Activated T-cell treated with anti-CD3 and anti-CD28 coated beads, Interleukin-2, amount 50 U/mL, for 72 hours (primary cell): ENCODE measurements at regions not wholly inside any gene's neighbourhood (a gene's known extent, or its start where the extent isn't known, plus 50 kb on each side); places are given as distances from the start of the nearest gene placed in this dataset.

Experiments
- ATAC-seq, 2 donors: fragments of 150-1000 bp; cut with Tn5 transposase; replicated peaks in 1 of 2; 2 replicates each; pipeline ENCODE4 v1.10.0; 2021; ENCODE audit warnings: moderate library complexity in 2 of 2, mild to moderate bottlenecking in 1 of 2
- DNase-seq, 2 donors: peaks; one replicate each; pipeline ENCODE4 v3.0.0; 2021 to 2022; ENCODE audit warnings: mixed read lengths in 1 of 2
- H3K27ac Mint-ChIP-seq: one replicate; pipeline ENCODE4 v1.8.0; 2022; ENCODE audit warnings: mild to moderate bottlenecking, moderate library complexity, mixed read lengths
- H3K27me3 Mint-ChIP-seq: one replicate; pipeline ENCODE4 v1.8.0; 2022; ENCODE audit warnings: low read depth, mixed read lengths
- H3K36me3 Mint-ChIP-seq, 2 donors: one replicate each; pipeline ENCODE4 v1.8.0; 2022; ENCODE audit warnings: mixed read lengths in 2 of 2, mild to moderate bottlenecking in 1 of 2; ENCODE audit not compliant: insufficient read depth in 2 of 2
- H3K4me1 Mint-ChIP-seq: one replicate; pipeline ENCODE4 v1.8.0; 2022; ENCODE audit warnings: low read depth, mixed read lengths
- H3K4me3 Mint-ChIP-seq, 2 donors: one replicate each; pipeline ENCODE4 v1.8.0; 2022; ENCODE audit warnings: mild to moderate bottlenecking in 2 of 2, mixed read lengths in 2 of 2, moderate library complexity in 2 of 2
- H3K9me3 Mint-ChIP-seq, 2 donors: one replicate each; pipeline ENCODE4 v1.8.0; 2022; ENCODE audit warnings: mixed read lengths in 2 of 2

DNA sequence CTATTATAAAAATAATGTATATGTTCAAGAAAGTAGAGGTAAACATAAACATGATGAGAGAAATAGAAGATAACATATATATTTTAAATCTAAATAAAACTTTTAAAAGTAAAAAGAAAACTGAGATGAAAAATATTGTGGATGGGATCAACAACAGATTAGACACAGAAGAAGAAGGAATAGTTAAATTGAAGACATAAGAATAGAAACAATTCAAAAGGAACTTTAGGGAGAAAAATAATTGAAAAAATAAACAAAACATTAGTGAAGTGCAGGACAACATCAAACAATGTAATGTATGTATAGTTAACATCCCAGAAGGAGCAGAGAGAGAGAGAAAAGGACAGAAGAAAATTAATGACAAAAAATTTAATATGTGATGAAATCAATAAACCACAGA lies 228.1 kb upstream of the TNRC6C start:
- peaks cover 4% of the 10 kb centered on the region for H3K4me1 Mint-ChIP-seq
- H3K4me3 Mint-ChIP-seq = no peak overlapping the region
- H3K36me3 Mint-ChIP-seq = peaks cover 7 to 8% of the 10 kb centered on the region in 2 donors
- H3K9me3 Mint-ChIP-seq = peaks cover 4 to 14% of the 10 kb centered on the region in 2 donors
- H3K27ac Mint-ChIP-seq = no peak overlapping the region
- ATAC-seq (no peak), DNase-seq (no peak)
- H3K27me3 Mint-ChIP-seq = peaks cover 14% of the 10 kb centered on the region

DNA sequence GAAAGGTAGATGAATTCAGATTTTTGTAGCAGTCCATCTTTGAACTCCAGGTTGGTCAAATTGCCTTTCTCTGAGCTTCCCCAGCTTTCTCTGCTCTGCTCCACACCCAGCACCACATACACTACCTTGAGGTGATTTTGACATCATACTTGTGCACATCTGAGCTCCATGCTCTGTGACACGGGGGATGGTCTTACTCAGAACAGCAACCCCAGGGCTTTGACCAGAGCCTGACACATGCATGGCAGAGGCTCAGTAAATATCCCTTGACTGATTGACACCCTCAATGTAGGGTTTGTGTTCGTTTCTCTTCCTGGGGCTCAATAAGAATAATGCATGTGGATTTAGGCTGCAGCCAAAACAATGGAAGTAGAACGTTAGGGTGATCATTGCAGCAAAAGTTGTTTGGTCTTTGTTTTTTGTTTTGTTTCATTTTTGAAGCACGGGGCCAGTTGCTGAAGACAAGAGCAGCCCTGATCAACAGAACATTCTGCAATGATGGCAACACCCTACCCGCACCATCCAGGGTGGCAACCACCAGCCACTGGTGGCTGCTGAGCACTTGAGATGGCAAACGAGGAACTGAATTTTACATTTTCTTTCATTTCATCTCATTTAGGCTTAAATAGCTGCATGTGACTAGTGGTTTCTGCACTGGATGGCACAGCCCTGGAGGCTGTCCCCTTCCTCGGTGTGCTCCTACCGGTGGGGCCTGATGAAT lies 224.8 kb upstream of the TNRC6C start:
- no peak overlapping the region for H3K4me3 Mint-ChIP-seq
- ATAC-seq (no peak), DNase-seq (no peak)
- peaks cover 14% of the 10 kb centered on the region for H3K27me3 Mint-ChIP-seq
- peaks cover 7 to 8% of the 10 kb centered on the region in 2 donors for H3K36me3 Mint-ChIP-seq
- peaks cover 4 to 14% of the 10 kb centered on the region in 2 donors for H3K9me3 Mint-ChIP-seq
- peaks cover 4% of the 10 kb centered on the region for H3K4me1 Mint-ChIP-seq
- no peak overlapping the region for H3K27ac Mint-ChIP-seq

DNA sequence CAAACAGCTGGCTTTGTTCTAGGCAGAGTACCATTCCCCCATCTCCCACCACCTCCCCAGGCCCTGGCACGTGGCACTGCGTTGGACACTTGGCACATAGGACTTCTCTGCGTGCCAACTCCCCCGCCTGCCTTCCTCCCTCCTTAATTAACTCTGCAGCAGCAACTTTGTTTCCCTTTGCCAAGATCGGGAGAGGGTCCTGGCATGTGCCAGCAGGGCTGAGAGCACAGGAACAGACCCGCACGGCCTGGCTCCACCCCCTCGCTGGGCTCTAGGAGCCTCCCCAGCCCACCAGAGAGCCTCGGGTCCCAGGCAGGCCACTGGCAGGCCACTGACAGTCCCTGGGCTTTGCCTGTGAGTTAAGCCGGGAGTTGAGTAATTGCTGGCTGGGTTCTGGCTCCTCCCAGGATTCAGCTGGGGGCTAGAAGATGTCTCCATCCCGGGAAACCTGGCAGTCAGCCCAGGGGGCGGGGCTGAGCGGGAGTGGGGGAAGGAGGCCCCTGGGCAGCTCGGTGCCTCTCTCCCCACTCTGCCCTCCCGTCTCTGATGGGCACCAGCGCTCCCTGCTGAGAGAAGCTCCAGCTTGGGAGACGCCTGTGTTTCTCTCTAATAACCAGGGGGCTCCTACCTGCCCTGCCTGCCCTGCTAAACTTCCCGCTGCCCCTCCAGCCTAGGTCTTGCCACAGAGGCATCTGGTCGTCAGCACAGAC lies 224.0 kb upstream of the TNRC6C start:
- Mint-ChIP-seq H3K27me3 (peaks cover 14% of the 10 kb centered on the region), H3K4me1 (peaks cover 4% of the 10 kb centered on the region), H3K36me3 (peaks cover 7 to 8% of the 10 kb centered on the region in 2 donors), H3K4me3 (no peak overlapping the region), H3K9me3 (peaks cover 4 to 14% of the 10 kb centered on the region in 2 donors), H3K27ac (no peak overlapping the region)
- ATAC-seq (no peak), DNase-seq (no peak)

DNA sequence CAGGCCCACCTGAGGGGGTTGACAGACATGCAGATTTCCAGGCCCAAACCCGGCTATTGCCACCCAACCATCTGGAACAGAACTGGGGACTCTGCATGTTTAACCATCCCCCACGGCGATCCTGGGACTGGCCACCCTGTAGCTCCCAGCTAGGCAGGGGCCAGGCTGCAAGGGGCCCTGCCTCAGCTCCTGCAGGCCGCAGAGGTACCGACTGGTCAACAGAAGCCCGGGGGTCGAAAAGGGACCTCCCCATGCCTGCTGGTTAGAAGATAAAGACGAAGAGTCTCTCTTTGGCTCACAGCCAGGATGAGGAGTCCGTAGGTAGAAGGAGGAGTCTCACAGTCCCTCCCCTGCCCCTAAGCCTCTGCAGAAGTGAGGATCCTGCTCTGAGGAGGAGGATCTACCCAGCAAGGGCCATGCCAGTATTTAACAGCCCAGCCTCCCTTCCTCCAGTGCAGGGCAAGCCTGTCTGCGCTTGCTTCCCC lies 223.4 kb upstream of the TNRC6C start:
- H3K9me3 Mint-ChIP-seq = peaks cover 4 to 14% of the 10 kb centered on the region in 2 donors
- no peak overlapping the region for H3K4me3 Mint-ChIP-seq
- H3K4me1 Mint-ChIP-seq = peaks cover 4% of the 10 kb centered on the region
- no peak for DNase-seq
- no peak overlapping the region for H3K27ac Mint-ChIP-seq
- no peak for ATAC-seq
- peaks cover 14% of the 10 kb centered on the region for H3K27me3 Mint-ChIP-seq
- peaks cover 7% of the 10 kb centered on the region in 2 donors for H3K36me3 Mint-ChIP-seq

DNA sequence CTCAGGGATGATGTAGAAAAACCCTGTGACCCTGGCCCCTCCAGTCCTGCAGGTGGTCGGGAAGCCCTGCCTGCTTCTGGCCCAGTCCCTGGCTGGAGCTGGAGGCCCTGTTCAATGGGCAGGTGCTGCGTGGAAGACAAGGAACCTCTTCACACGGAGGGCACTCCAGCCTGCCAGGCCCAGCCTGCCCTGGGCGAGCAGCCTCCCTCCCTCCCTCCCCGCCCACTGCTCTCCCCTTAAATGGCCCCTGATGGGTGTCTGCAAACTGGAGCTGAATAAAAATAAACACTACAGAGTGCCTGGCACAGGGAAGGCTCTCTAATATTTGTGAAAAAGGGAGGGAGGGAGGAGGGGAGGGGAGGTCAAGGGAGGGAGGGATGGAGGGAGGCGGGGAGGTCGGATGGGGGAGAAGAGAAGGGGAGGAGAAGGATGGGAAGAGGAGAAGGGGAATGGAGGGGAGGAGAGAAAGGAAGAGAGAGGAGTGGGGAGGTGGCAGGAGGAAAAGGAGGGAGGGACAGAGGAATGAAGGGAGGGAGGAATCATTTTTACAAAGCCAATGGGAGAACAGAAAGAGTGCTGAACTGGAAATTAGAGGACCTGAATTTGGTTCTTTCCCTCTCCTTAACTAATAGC lies 222.8 kb upstream of the TNRC6C start:
- peaks cover 6% of the 10 kb centered on the region for H3K4me1 Mint-ChIP-seq
- DNase-seq (no peak), ATAC-seq (no peak)
- H3K36me3 Mint-ChIP-seq = peaks cover 4 to 6% of the 10 kb centered on the region in 2 donors
- no peak overlapping the region for H3K4me3 Mint-ChIP-seq
- H3K27me3 Mint-ChIP-seq = peaks cover 14% of the 10 kb centered on the region
- H3K27ac Mint-ChIP-seq = no peak overlapping the region
- H3K9me3 Mint-ChIP-seq = peaks cover 3 to 14% of the 10 kb centered on the region in 2 donors

DNA sequence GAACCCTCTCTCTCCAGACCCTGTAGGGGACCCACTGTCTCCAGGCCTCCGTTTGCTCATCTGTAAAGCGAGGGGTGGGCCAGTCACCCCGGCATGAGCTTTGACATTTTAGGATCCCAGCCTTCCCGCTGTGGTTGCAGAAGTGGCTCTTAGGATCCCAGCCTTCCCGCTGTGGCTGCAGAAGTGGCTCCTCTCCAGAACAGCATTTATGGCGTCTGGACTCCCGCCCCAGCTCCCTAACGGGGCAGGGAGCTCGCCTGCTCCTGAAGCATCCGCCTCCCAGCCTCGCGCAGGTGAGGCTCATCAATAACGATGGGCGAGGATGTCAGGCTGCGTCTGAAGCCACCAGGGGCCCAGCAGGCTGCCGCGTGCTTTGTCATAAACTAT lies 222.3 kb upstream of the TNRC6C start:
- Mint-ChIP-seq H3K27ac (no peak overlapping the region), H3K36me3 (peaks cover 4 to 6% of the 10 kb centered on the region in 2 donors), H3K4me1 (peaks cover 12% of the 10 kb centered on the region), H3K27me3 (peaks cover 14% of the 10 kb centered on the region), H3K9me3 (peaks cover 5 to 14% of the 10 kb centered on the region in 2 donors), H3K4me3 (no peak overlapping the region)
- DNase-seq (no peak), ATAC-seq (no peak)

DNA sequence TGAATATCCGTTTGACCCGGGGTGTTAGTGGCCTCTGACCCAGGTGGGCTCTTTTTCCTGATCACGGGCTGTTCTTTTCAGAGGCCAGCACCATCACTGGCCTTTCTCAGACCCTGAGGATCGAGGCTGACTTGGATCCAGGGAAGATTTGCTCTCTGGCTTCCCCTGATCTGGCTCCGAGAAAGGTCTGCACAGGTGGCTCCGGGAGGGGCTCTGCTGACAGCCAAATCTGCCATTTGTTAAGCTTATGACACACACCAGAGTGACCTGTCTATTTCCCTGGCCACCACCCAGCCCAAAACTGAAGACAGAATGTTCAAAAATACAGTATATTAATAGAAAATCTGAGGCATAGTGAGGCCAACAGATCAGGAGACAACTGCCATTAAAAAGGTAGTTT lies 221.8 kb upstream of the TNRC6C start:
- Mint-ChIP-seq H3K36me3 (peaks cover 4 to 6% of the 10 kb centered on the region in 2 donors), H3K27ac (no peak overlapping the region), H3K4me3 (no peak overlapping the region), H3K4me1 (peaks cover 12% of the 10 kb centered on the region), H3K9me3 (peaks cover 5 to 14% of the 10 kb centered on the region in 2 donors), H3K27me3 (peaks cover 14% of the 10 kb centered on the region)
- no peak for DNase-seq
- ATAC-seq = no peak

DNA sequence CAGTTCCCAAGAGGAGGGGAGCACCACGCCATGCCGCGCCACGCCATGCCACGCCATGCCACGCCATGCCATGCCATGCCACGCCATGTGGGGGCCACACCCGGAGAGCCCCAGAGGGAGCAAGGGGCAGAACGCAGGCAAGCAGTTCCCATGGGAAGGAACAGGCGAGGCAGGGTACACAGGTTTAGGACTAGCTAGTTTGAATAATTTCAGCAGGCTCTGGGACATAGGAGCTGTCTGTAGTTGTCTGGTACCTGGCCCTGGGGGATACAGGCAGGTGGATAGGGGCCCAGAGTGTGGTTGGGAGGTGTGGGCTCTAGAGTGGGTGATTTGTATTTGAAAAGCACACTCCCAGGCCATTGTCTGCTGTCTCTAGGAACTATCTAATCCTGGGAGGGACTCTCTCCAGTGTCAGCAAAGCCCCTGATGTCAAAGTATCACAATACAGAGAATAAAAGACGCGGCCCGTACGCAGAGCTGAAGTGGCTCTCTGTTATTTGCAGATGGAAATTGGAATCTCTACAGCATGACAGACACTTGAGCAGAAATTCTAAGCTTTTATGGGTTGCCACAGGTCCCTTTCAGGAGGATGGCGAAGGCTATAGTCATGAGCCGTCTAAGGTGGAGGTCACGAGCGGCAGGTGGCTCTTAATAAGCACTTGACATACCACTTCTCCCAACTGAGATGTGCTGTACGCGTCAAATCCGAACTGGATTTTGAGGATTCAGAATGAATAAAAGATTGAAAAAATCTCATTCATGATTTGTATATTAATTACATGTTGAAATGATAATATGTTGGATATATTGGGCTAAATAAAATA lies 220.8 kb upstream of the TNRC6C start:
- Mint-ChIP-seq H3K4me3 (no peak overlapping the region), H3K9me3 (peaks cover 3 to 12% of the 10 kb centered on the region in 2 donors), H3K27me3 (peaks cover 13% of the 10 kb centered on the region), H3K36me3 (peaks cover under 1 to 3% of the 10 kb centered on the region in 2 donors), H3K4me1 (peaks cover 12% of the 10 kb centered on the region), H3K27ac (no peak overlapping the region)
- DNase-seq (no peak), ATAC-seq (no peak)

DNA sequence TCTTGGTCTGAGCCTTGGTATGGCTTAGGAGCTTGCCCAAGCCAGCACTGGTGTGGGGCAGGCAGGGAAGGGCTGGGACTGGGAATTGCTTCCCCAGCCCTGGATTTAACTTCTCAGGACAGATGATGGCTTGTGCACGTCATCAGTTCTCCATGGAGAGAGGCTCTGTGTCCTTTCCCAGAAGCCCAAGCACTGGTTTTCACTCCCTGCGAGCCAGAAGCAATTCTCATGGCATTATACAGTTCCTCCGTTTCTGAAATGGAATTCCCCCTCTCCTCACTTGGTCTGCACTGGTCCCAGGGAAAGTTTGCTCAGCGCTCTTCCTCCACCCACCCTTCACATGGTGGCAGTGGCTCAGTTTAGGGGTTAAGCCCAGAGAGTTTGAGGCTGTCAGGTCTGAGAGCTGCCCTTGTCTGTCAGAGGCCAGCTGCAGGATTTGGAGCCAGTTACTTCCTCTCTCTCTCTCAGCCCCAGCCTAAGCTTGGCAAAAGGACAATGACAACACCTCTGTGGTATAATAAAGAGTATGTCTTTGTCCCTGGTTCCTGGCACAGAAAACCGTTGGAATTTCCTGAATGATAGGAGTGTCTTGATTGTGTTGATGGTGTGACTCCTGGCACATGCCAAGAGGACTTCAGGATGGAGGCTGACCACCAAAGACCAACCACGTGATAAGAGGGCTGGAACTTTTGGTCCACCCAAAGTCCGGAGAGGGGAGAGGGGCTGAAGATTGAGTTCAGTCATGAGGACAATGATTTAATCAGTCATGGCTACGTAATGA lies 219.6 kb upstream of the TNRC6C start:
- H3K27ac Mint-ChIP-seq = no peak overlapping the region

DNA sequence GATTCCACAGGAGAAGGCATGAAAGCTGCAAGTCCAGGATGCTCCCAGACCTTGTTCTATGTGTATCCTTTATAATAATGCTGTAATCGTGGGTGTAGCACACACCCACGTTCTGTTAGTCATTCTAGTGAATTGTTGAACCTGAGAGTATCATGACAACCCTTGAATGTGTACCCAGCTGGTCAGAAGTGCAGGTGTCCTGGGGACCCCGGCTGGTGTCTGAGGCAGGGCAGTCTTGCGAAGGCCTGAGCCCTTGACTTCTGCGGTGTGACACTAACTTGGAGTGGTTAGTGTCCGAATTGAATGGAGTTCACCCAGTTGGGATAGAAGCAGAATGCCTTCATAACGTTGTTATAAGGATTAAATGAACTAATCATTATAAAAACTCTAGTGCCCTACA lies 218.0 kb upstream of the TNRC6C start:
- no peak overlapping the region for H3K27ac Mint-ChIP-seq
- H3K36me3 Mint-ChIP-seq = no peaks in the 10 kb centered on the region
- H3K4me3 Mint-ChIP-seq = no peak overlapping the region
- peaks cover 0 to 4% of the 10 kb centered on the region in 2 donors for H3K9me3 Mint-ChIP-seq
- DNase-seq (no peak), ATAC-seq (no peak)
- H3K4me1 Mint-ChIP-seq = peaks cover 8% of the 10 kb centered on the region
- peaks cover 5% of the 10 kb centered on the region for H3K27me3 Mint-ChIP-seq

More for the DNA sequence above, 219.6 kb upstream of the TNRC6C start:
- Mint-ChIP-seq H3K36me3 (no peaks in the 10 kb centered on the region), H3K4me1 (peaks cover 8% of the 10 kb centered on the region), H3K27me3 (peaks cover 6% of the 10 kb centered on the region), H3K9me3 (peaks cover 0 to 2% of the 10 kb centered on the region in 2 donors), H3K4me3 (no peak overlapping the region)
- DNase-seq (no peak), ATAC-seq (no peak)

DNA sequence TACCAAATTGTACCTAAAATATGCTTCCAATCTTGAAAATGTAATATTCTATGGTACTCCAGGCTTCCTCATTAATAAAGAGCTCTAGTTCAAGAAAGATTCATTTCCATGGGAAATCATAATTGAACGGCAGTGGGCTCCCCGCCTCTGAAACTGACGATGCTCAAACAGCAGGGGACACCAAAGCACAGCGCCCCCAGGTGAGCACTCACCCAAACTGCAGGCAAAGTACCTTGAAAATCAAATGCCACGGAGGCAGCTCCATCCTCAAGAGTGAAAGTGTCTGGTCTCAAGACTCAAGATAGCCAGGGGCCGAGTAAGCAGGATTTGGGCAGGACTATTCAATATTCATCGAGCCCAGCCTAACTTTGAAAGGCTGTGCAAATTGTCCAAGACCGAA lies 217.4 kb upstream of the TNRC6C start:
- H3K27ac Mint-ChIP-seq = no peak overlapping the region
- ATAC-seq (no peak), DNase-seq (peak; percentile 40 to 47)
- peaks cover 0 to 4% of the 10 kb centered on the region in 2 donors for H3K9me3 Mint-ChIP-seq
- H3K4me1 Mint-ChIP-seq = peaks cover 8% of the 10 kb centered on the region
- H3K4me3 Mint-ChIP-seq = no peak overlapping the region
- no peaks in the 10 kb centered on the region for H3K36me3 Mint-ChIP-seq
- peaks cover 5% of the 10 kb centered on the region for H3K27me3 Mint-ChIP-seq

DNA sequence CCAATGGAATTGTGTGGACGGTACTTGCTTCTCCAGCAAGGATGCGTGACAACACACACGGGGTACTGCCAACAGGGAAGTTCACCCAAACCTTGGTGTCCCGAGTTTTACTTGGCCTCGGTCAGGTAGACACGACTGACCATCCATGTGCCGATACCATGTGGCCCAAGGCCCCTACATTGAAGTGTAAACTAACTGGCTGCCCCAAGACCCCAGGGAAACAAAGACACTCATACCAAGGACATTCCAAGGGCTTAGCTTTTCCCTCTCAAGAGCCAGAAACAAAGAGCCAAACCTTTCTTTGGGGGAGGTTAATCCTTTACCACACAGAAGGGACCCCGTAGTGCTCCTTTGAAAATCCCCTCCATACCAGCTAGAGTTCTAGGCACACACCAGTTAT lies 215.9 kb upstream of the TNRC6C start:
- H3K4me3 Mint-ChIP-seq = no peak overlapping the region
- H3K27me3 Mint-ChIP-seq = peaks cover 5% of the 10 kb centered on the region
- H3K9me3 Mint-ChIP-seq = peaks cover 0 to 4% of the 10 kb centered on the region in 2 donors
- no peak for ATAC-seq
- H3K27ac Mint-ChIP-seq = no peak overlapping the region
- H3K36me3 Mint-ChIP-seq = no peaks in the 10 kb centered on the region
- no peak for DNase-seq
- peaks cover 8% of the 10 kb centered on the region for H3K4me1 Mint-ChIP-seq
